IMR-90 (cell line): ENCODE measurements at regions not wholly inside any gene's neighbourhood (a gene's known extent, or its start where the extent isn't known, plus 50 kb on each side); places are given as distances from the start of the nearest gene placed in this dataset.
"Not testable (repeated sequence)": the region's sequence is repeated elsewhere in the genome, so short reads cannot be mapped to it uniquely, and the experiment has no call there.

Source experiments
- ATAC-seq: fragments of 200-7000 bp; cut with Tn5 transposase; 2 replicates; pipeline ENCODE4 v1.9.1; 2020; ENCODE audit warnings: low read depth, mild to moderate bottlenecking, moderate library complexity
- BruUV-seq: library from RNA; stranded (reverse); fragments of 400-500 nt; replicated peaks from 2 replicates; lab custom pipeline; 2021; lab: Mats Ljungman, UMichigan
- CTCF ChIA-PET: fragments of 300-600 bp; formaldehyde crosslinking; extraction: SDS; loops from one replicate; lab custom pipeline; 2021; ENCODE audit warnings: antibody characterized with exemption; lab: Yijun Ruan, JAX
- POLR2A ChIA-PET: fragments of 300-600 bp; sonication (Branson Sonifier 250); formaldehyde crosslinking; loops from one replicate; lab custom pipeline; 2022; ENCODE audit warnings: antibody characterized with exemption; ENCODE audit not compliant: unreplicated experiment; lab: Charles Lee
- DNase-seq: peaks from one replicate; pipeline ENCODE4 v3.0.0; 2013
- H2AFZ ChIP-seq: replicated peaks from 2 replicates; pipeline ENCODE3; 2013; ENCODE audit warnings: low read length, mild to moderate bottlenecking; ENCODE audit not compliant: poor library complexity
- H2AK5ac ChIP-seq: 2 replicates; pipeline ENCODE4 v1.6.1; 2013; ENCODE audit warnings: low read depth, low read length, inconsistent platforms
- H2AK9ac ChIP-seq: replicated peaks from 2 replicates; pipeline ENCODE3; 2013; ENCODE audit warnings: mild to moderate bottlenecking, low read depth, low read length, moderate library complexity; ENCODE audit not compliant: poor library complexity
- H2BK120ac ChIP-seq: 2 replicates; pipeline ENCODE4 v1.6.1; 2013; ENCODE audit warnings: low read depth, low read length, inconsistent platforms
- H2BK15ac ChIP-seq: 3 replicates; pipeline ENCODE4 v1.6.1; 2013; ENCODE audit warnings: low read depth, low read length, inconsistent platforms
- H2BK20ac ChIP-seq: 2 replicates; pipeline ENCODE4 v1.6.1; 2013; ENCODE audit warnings: low read depth, mild to moderate bottlenecking, inconsistent platforms, low read length, moderate library complexity
- H2BK5ac ChIP-seq: 2 replicates; pipeline ENCODE4 v1.6.1; 2013; ENCODE audit warnings: mild to moderate bottlenecking, low read depth, low read length, inconsistent platforms; ENCODE audit not compliant: poor library complexity, severe bottlenecking
- H3K14ac ChIP-seq: replicated peaks from 2 replicates; pipeline ENCODE4 v1.6.1; 2013; ENCODE audit warnings: low read depth, low read length, inconsistent platforms
- H3K18ac ChIP-seq: 2 replicates; pipeline ENCODE4 v1.6.1; 2013; ENCODE audit warnings: low read depth, low read length, control low read depth
- H3K23ac ChIP-seq: 2 replicates; pipeline ENCODE4 v1.6.1; 2013; ENCODE audit warnings: low read depth, low read length, inconsistent platforms
- H3K27ac ChIP-seq: 2 replicates; pipeline ENCODE4 v1.5.1; 2013; ENCODE audit warnings: mild to moderate bottlenecking, control low read depth, low read length; ENCODE audit not compliant: insufficient read depth
- H3K27me3 ChIP-seq: 2 replicates; pipeline ENCODE4 v1.6.1; 2013; ENCODE audit warnings: low read length; ENCODE audit not compliant: control insufficient read depth, insufficient read depth
- H3K36me3 ChIP-seq: 2 replicates; pipeline ENCODE4 v1.6.1; 2013; ENCODE audit warnings: low read length, mixed read lengths; ENCODE audit not compliant: control insufficient read depth, insufficient read depth
- H3K4ac ChIP-seq: 2 replicates; pipeline ENCODE4 v1.6.1; 2013; ENCODE audit warnings: low read depth, low read length, inconsistent platforms
- H3K4me1 ChIP-seq: 2 replicates; pipeline ENCODE4 v1.6.1; 2013; ENCODE audit warnings: low read length, mixed read lengths; ENCODE audit not compliant: control insufficient read depth, insufficient read depth
- H3K4me2 ChIP-seq: 2 replicates; pipeline ENCODE4 v1.6.1; 2013; ENCODE audit warnings: low read depth, mild to moderate bottlenecking, control low read depth, low read length, moderate library complexity
- H3K4me3 ChIP-seq: 2 replicates; pipeline ENCODE4 v1.5.1; 2013; ENCODE audit warnings: low read depth, mild to moderate bottlenecking, control low read depth, low read length, moderate library complexity; ENCODE audit not compliant: insufficient read depth
- H3K56ac ChIP-seq: 2 replicates; pipeline ENCODE4 v1.6.1; 2013; ENCODE audit warnings: low read length, inconsistent platforms; ENCODE audit not compliant: insufficient read depth; ENCODE audit errors: extremely low read depth
- H3K79me1 ChIP-seq, 2 experiments: 2 replicates each; pipeline ENCODE4 v1.6.1; 2013; ENCODE audit warnings: low read length in 2 of 2, inconsistent platforms in 1 of 2, low read depth in 1 of 2
- H3K9ac ChIP-seq: 2 replicates; pipeline ENCODE4 v1.6.1; 2013; ENCODE audit warnings: low read depth, low read length, control low read depth
- H3K9me1 ChIP-seq: 2 replicates; pipeline ENCODE4 v1.6.1; 2013; ENCODE audit warnings: low read length, inconsistent platforms; ENCODE audit not compliant: insufficient read depth
- H3K9me3 ChIP-seq: 2 replicates; pipeline ENCODE4 v1.6.1; 2013; ENCODE audit warnings: low read length; ENCODE audit not compliant: control insufficient read depth, insufficient read depth
- H4K20me1 ChIP-seq: 2 replicates; pipeline ENCODE4 v1.6.1; 2013; ENCODE audit warnings: low read length, inconsistent platforms; ENCODE audit not compliant: insufficient read depth
- H4K5ac ChIP-seq: 2 replicates; pipeline ENCODE4 v1.6.1; 2013; ENCODE audit warnings: mild to moderate bottlenecking, low read depth, low read length, control low read depth
- H4K8ac ChIP-seq, 2 experiments: 2 replicates each; pipeline ENCODE4 v1.6.1; 2013; ENCODE audit warnings: low read depth in 2 of 2, low read length in 2 of 2, control low read depth in 1 of 2, inconsistent platforms in 1 of 2
- H4K91ac ChIP-seq: 2 replicates; pipeline ENCODE4 v1.6.1; 2013; ENCODE audit warnings: low read depth, low read length, inconsistent platforms; ENCODE audit not compliant: insufficient read depth
- WGBS, 2 experiments: methylation state at CpG; one replicate each; pipeline versions ENCODE4 v1.1.5 to v1.1.7; 2013; ENCODE audit warnings: missing lambda C conversion rate in 2 of 2; ENCODE audit not compliant: insufficient read length in 1 of 2; ENCODE audit errors: extremely low coverage in 2 of 2; 5-methylcytosine and 5-hydroxymethylcytosine counted together
- dilution Hi-C: fragments of 300-500 bp; cut with HindIII; formaldehyde crosslinking; loops from one replicate; pipeline ENCODE4 v1.14.3; 2018; ENCODE audit warnings: low sequenced_read_pairs; ENCODE audit not compliant: unreplicated experiment
- in situ Hi-C: fragments of 300-500 bp; cut with MboI; formaldehyde crosslinking; loops from 3 replicates; pipeline ENCODE4 v1.14.3; 2019; ENCODE audit warnings: low sequenced_read_pairs, inconsistent platforms, mixed read lengths
- intact Hi-C: fragments of 100-400 bp; cut with micrococcal nuclease; formaldehyde crosslinking; loops from 2 replicates; pipeline ENCODE4 v1.10.0; 2022

DNA sequence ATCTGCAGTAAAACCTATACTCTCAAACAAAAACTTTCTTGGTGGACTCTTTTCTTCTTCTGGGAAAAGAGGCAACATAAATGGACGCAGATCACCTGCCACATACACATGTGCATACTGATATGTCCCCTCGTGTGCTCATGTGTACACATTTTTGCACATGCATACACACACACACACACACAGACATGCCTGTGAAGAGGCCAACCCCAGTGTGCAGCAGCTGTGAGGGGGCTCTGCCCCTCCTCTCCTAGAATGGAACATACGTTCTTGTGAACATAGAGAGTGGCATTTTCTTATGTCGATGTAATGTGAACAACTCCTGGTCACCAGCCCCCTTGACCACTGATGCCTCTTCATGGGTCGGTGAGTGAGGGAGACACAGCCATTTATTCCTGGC, 188.9 kb upstream of the PLGLB2 start:
- intact Hi-C loops, dilution Hi-C loops, H4K20me1 ChIP-seq, DNase-seq, H3K14ac ChIP-seq, H3K4me3 ChIP-seq, H2AK9ac ChIP-seq, H3K9ac ChIP-seq, H3K27ac ChIP-seq, H3K36me3 ChIP-seq, H3K27me3 ChIP-seq, H4K91ac ChIP-seq, H4K8ac ChIP-seq, H2BK5ac ChIP-seq, H3K23ac ChIP-seq, H2AFZ ChIP-seq, H2BK120ac ChIP-seq, H3K9me3 ChIP-seq, H2BK20ac ChIP-seq, in situ Hi-C loops, H3K4me1 ChIP-seq, ATAC-seq, BruUV-seq, H3K9me1 ChIP-seq, H3K4ac ChIP-seq, H2AK5ac ChIP-seq, POLR2A ChIA-PET, H2BK15ac ChIP-seq, H3K18ac ChIP-seq, H3K79me1 ChIP-seq, H3K56ac ChIP-seq, H3K4me2 ChIP-seq, CTCF ChIA-PET, H4K5ac ChIP-seq: not testable (repeated sequence)
- WGBS, 2 experiments = no CpG with 5 or more reads among the region's 5 CpGs

DNA sequence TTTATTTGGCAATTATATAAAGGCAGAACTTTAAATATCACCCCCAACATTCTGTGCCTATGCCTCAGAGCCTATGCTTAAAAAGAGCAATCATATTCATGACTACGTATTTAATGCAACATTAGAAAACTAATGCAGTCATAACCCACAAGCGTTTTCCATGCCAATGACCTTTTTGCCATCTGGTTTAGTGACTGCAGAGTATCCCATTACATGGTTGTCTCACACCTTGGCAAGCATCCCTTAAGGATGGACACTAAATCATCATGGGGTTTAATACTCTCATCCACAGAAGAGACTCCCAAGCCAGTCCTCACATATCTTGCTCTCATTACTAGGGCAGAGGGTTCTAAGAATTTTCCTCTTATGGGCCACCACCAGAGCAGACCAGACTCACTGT, 188.2 kb upstream of the PLGLB2 start:
- H3K14ac ChIP-seq, H2AK9ac ChIP-seq, H3K9me1 ChIP-seq, H4K5ac ChIP-seq, intact Hi-C loops, H2AFZ ChIP-seq, H2BK15ac ChIP-seq, H4K8ac ChIP-seq, H4K20me1 ChIP-seq, H2AK5ac ChIP-seq, H3K27me3 ChIP-seq, H3K4me3 ChIP-seq, H3K23ac ChIP-seq, H4K91ac ChIP-seq, H3K4me1 ChIP-seq, ATAC-seq, H3K9ac ChIP-seq, H3K9me3 ChIP-seq, H3K27ac ChIP-seq, BruUV-seq, CTCF ChIA-PET, H2BK120ac ChIP-seq, H2BK20ac ChIP-seq, H3K36me3 ChIP-seq, H2BK5ac ChIP-seq, H3K4ac ChIP-seq, POLR2A ChIA-PET, in situ Hi-C loops, H3K4me2 ChIP-seq, H3K18ac ChIP-seq, H3K79me1 ChIP-seq, dilution Hi-C loops, DNase-seq, H3K56ac ChIP-seq: not testable (repeated sequence)
- no CpG with 5 or more reads among the region's 2 CpGs for WGBS, 2 experiments
